BLaER1 treated with 17β-estradiol and CSF1 and Interleukin-3, amounts not matched to agents 10 nM and 100 nM (cell line): ENCODE measurements at regions not wholly inside any gene's neighbourhood (a gene's known extent, or its start where the extent isn't known, plus 50 kb on each side); places are given as distances from the start of the nearest gene placed in this dataset.

Source experiments
- H3K27ac ChIP-seq, 11 experiments: shearing (Covaris generic); formaldehyde crosslinking; 2 replicates each; pipeline ENCODE4 v1.8.1; 2022
- H3K27me3 ChIP-seq, 11 experiments: shearing (Covaris generic); formaldehyde crosslinking; 2 replicates each; pipeline ENCODE4 v1.8.1; 2022
- H3K36me3 ChIP-seq, 11 experiments: shearing (Covaris generic); formaldehyde crosslinking; 2 replicates each; pipeline ENCODE4 v1.8.1; 2022
- H3K4me1 ChIP-seq, 10 experiments: shearing (Covaris generic); formaldehyde crosslinking; 2 replicates each; pipeline ENCODE4 v1.8.1; 2022
- H3K4me2 ChIP-seq, 11 experiments: shearing (Covaris generic); formaldehyde crosslinking; 2 replicates each; pipeline ENCODE4 v1.8.1; 2022
- H3K4me3 ChIP-seq, 10 experiments: shearing (Covaris generic); formaldehyde crosslinking; 2 replicates each; pipeline ENCODE4 v1.8.1; 2022
- H3K9ac ChIP-seq, 11 experiments: shearing (Covaris generic); formaldehyde crosslinking; 2 replicates each; pipeline ENCODE4 v1.8.1; 2022
- H3K9me3 ChIP-seq, 11 experiments: shearing (Covaris generic); formaldehyde crosslinking; replicated peaks in 1 of 11; 2 replicates each; pipeline ENCODE4 v1.8.1; 2022
- H4K20me1 ChIP-seq, 11 experiments: shearing (Covaris generic); formaldehyde crosslinking; 2 replicates each; pipeline ENCODE4 v1.8.1; 2022
- Cebpa-rat ChIP-seq, 11 experiments: shearing (Covaris generic); IDR thresholded peaks; 2 replicates each; pipeline ENCODE4 v1.8.1; 2022

DNA sequence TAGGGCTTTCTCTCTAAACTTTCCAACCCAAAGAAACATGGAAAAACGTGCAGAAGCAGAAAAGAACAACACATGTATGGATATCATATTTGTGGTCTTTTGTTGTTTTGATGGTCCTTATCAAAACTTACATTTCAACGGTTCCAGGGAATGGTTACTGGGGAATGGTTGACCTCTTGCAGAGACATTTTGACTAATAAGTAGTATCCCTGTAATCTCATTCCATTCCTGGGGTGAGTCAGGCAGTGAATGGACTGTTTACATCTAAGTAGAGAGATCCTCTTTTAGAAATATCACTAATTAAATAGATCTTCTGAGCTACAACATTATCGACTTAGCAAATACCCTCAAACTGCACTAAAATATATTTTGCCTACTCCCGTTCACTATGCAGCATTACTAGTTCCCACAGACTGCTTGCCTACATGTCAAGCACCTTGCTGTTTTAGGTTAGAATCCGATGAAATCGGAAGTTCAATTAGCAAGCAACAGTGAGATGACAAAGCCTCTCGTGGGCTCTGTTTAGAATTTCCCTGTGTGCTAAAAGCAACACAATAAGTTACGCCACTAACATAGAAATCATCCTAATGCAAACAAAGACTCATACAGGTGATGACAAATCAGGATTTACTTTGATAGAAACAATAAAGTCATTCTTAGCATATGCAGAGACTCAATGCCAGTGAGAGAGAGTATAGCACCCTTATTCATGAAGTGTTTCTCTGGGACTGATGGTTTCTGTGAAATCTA, 797.7 kb upstream of the ARGLU1 start:
- Histone ChIP-seq H3K27ac (no peak overlapping the region), H3K4me1 (no peaks in the 10 kb centered on the region), H3K27me3 (no peaks in the 10 kb centered on the region), H3K36me3 (no peaks in the 10 kb centered on the region), H3K9ac (no peak overlapping the region), H3K4me3 (no peak overlapping the region), H3K4me2 (no peak overlapping the region), H3K9me3 (no peaks in the 10 kb centered on the region), H4K20me1 (no peaks in the 10 kb centered on the region)
- TF ChIP-seq Cebpa-rat (IDR thresholded peaks at IDR 0.05) = no peak

DNA sequence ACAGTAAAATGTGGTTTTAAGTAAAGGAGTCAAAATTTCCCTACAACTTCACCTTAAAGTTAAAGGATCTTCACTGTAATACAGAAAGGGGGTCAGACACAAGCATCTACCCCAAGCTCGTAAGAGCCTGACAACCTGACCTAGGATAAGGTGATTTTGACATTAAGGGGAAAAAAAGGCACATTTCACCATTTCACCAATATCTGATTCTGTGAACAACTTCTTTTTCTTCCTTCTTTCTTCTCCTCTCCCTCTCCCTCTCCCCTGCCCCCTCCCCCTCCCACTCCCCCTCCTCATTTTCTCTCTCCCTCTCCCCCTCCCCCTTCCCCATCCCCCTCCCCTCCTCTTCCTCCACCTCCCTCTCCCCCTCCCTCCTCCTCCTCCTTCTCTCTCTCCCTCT, 796.7 kb upstream of the ARGLU1 start:
- no peak overlapping the region for H3K4me2 ChIP-seq
- H3K27ac ChIP-seq = no peak overlapping the region
- H4K20me1 ChIP-seq = no peaks in the 10 kb centered on the region
- TF ChIP-seq Cebpa-rat (IDR thresholded peaks at IDR 0.05) = no peak
- H3K27me3 ChIP-seq = no peaks in the 10 kb centered on the region
- no peak overlapping the region for H3K9ac ChIP-seq
- no peaks in the 10 kb centered on the region for H3K36me3 ChIP-seq
- no peaks in the 10 kb centered on the region for H3K4me1 ChIP-seq
- H3K9me3 ChIP-seq = no peaks in the 10 kb centered on the region
- H3K4me3 ChIP-seq = no peak overlapping the region

GRCh38 chr13:107361666-107362065, 793.7 kb upstream of the ARGLU1 start:
- H3K36me3 ChIP-seq = no peaks in the 10 kb centered on the region
- TF ChIP-seq Cebpa-rat (IDR thresholded peaks at IDR 0.05) = no peak
- H3K4me1 ChIP-seq = no peaks in the 10 kb centered on the region
- H3K4me2 ChIP-seq = no peak overlapping the region
- no peaks in the 10 kb centered on the region for H3K27me3 ChIP-seq
- H4K20me1 ChIP-seq = no peaks in the 10 kb centered on the region
- H3K9ac ChIP-seq = no peak overlapping the region
- no peaks in the 10 kb centered on the region for H3K9me3 ChIP-seq
- no peak overlapping the region for H3K27ac ChIP-seq
- no peak overlapping the region for H3K4me3 ChIP-seq

GRCh38 chr13:107360010-107360409, 792.1 kb upstream of the ARGLU1 start:
- no peak overlapping the region for H3K4me3 ChIP-seq
- H3K27me3 ChIP-seq = no peaks in the 10 kb centered on the region
- no peak for TF ChIP-seq Cebpa-rat (IDR thresholded peaks at IDR 0.05)
- H3K36me3 ChIP-seq = no peaks in the 10 kb centered on the region
- no peaks in the 10 kb centered on the region for H4K20me1 ChIP-seq
- no peaks in the 10 kb centered on the region for H3K4me1 ChIP-seq
- H3K4me2 ChIP-seq = no peak overlapping the region
- no peak overlapping the region for H3K27ac ChIP-seq
- no peak overlapping the region for H3K9ac ChIP-seq
- peaks cover 0 to 10% (median 0%) of the 10 kb centered on the region in 11 experiments; a peak in 4 of 22 replicates for H3K9me3 ChIP-seq

- Histone ChIP-seq H3K4me2 (no peak overlapping the region), H3K27ac (no peak overlapping the region), H3K9me3 (peaks cover 0 to 21% (median 0%) of the 10 kb centered on the region in 11 experiments; a peak in 4 of 22 replicates), H4K20me1 (no peaks in the 10 kb centered on the region), H3K4me3 (no peak overlapping the region), H3K36me3 (no peaks in the 10 kb centered on the region), H3K27me3 (no peaks in the 10 kb centered on the region), H3K9ac (no peak overlapping the region), H3K4me1 (no peaks in the 10 kb centered on the region)
- TF ChIP-seq Cebpa-rat (IDR thresholded peaks at IDR 0.05) = no peak
Measured at GRCh38 chr13:107358866-107359265, 790.9 kb upstream of the ARGLU1 start.

DNA sequence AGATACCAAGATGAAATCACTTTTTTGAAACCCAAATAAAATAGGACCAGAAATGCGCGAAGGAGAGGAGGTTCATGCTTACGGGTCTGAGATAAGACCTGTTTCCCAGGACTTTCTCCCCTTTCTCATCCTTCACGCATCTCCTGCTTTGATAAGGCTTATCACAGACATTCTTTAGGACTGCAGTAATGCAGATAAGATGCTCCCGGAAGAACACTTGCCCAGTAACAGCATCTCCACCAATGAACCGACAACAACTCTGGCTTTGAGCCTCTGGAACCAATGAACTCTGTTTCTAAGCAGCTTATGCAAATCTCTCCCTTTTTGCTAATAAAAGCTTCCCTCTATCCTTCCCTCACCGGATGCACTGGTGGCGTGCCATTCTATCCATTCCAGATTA, 783.4 kb upstream of the ARGLU1 start:
- Histone ChIP-seq H3K4me1 (no peaks in the 10 kb centered on the region), H3K36me3 (no peaks in the 10 kb centered on the region), H3K9me3 (peaks cover 0 to 21% (median 0%) of the 10 kb centered on the region in 11 experiments; a peak in 4 of 22 replicates), H4K20me1 (no peaks in the 10 kb centered on the region), H3K9ac (no peak overlapping the region), H3K4me3 (no peak overlapping the region), H3K27ac (no peak overlapping the region), H3K4me2 (no peak overlapping the region), H3K27me3 (no peaks in the 10 kb centered on the region)
- TF ChIP-seq Cebpa-rat (IDR thresholded peaks at IDR 0.05) = no peak

DNA sequence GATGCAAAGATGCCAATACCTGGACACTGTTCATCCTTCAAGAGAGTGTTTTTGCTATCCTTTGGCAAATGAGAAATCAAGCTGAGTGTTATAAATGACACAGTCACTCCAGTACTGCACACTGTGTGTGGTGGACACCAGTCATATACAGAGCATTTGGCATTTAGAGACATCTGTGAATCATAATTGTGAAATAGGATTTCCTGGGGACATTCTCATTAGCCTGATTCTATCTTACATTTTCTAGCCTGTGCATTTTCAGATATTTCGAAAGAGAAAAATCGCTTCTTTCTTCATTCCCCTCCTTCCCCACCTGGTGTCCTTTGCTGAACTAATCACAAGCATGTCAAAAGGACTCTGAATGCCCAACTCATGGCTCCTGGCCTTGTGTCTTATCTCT, 781.0 kb upstream of the ARGLU1 start:
- Histone ChIP-seq H4K20me1 (no peaks in the 10 kb centered on the region), H3K4me2 (no peak overlapping the region), H3K4me1 (no peaks in the 10 kb centered on the region), H3K27me3 (no peaks in the 10 kb centered on the region), H3K27ac (no peak overlapping the region), H3K9ac (no peak overlapping the region), H3K36me3 (no peaks in the 10 kb centered on the region), H3K9me3 (peaks cover 0 to 2% (median 0%) of the 10 kb centered on the region in 11 experiments; a peak in 2 of 22 replicates), H3K4me3 (no peak overlapping the region)
- no peak for TF ChIP-seq Cebpa-rat (IDR thresholded peaks at IDR 0.05)

- Histone ChIP-seq H3K4me2 (no peak overlapping the region), H3K4me3 (no peak overlapping the region), H3K36me3 (no peaks in the 10 kb centered on the region), H3K27ac (no peak overlapping the region), H3K9me3 (peaks cover under 1 to 6% (median 3%) of the 10 kb centered on the region in 11 experiments; a peak in 18 of 22 replicates), H3K9ac (no peak overlapping the region), H4K20me1 (no peaks in the 10 kb centered on the region), H3K4me1 (no peaks in the 10 kb centered on the region), H3K27me3 (no peaks in the 10 kb centered on the region)
- no peak for TF ChIP-seq Cebpa-rat (IDR thresholded peaks at IDR 0.05)
Measured at GRCh38 chr13:107348471-107348870, 780.5 kb upstream of the ARGLU1 start.

GRCh38 chr13:107347641-107348369, 779.9 kb upstream of the ARGLU1 start:
- no peak for TF ChIP-seq Cebpa-rat (IDR thresholded peaks at IDR 0.05)
- Histone ChIP-seq H3K4me1 (no peaks in the 10 kb centered on the region), H3K36me3 (no peaks in the 10 kb centered on the region), H3K27me3 (no peaks in the 10 kb centered on the region), H3K9me3 (peaks cover 5 to 13% (median 9%) of the 10 kb centered on the region in 11 experiments; a peak in 19 of 22 replicates), H3K27ac (no peak overlapping the region), H3K4me2 (no peak overlapping the region), H3K4me3 (no peak overlapping the region), H3K9ac (no peak overlapping the region), H4K20me1 (no peaks in the 10 kb centered on the region)

DNA sequence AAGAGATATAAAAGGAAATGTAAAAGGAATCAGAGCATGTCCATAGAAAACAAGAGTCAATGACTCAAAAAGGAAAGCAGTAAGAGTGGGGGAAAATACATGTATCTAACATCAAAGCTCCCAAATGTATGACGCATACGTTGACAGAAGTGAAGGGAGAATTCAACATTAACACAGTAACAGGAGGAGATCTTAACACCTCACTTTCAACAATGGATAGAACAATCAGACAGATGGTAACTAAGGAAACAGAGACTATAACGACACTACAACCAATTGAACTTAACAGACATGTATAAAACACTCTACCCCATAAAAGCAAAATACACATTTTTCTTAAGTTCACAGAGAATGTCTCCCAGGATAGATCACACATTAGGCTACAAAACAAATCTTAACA, 774.8 kb upstream of the ARGLU1 start:
- H3K4me2 ChIP-seq = no peak overlapping the region
- peaks cover 5 to 17% (median 10%) of the 10 kb centered on the region in 11 experiments; a peak in 19 of 22 replicates for H3K9me3 ChIP-seq
- H3K36me3 ChIP-seq = no peaks in the 10 kb centered on the region
- H3K27ac ChIP-seq = no peak overlapping the region
- H3K4me3 ChIP-seq = no peak overlapping the region
- TF ChIP-seq Cebpa-rat (IDR thresholded peaks at IDR 0.05) = no peak
- no peaks in the 10 kb centered on the region for H3K4me1 ChIP-seq
- H3K27me3 ChIP-seq = no peaks in the 10 kb centered on the region
- H3K9ac ChIP-seq = no peak overlapping the region
- H4K20me1 ChIP-seq = no peaks in the 10 kb centered on the region
